Suprapubic skin (tissue), 4 donors: ENCODE measurements at regions not wholly inside any gene's neighbourhood (a gene's known extent, or its start where the extent isn't known, plus 50 kb on each side); places are given as distances from the start of the nearest gene placed in this dataset.

Source experiments
- EP300 ChIP-seq: sonication (generic); formaldehyde crosslinking; IDR thresholded peaks from one replicate; pipeline ENCODE4 v1.6.1; 2017; ENCODE audit warnings: antibody characterized with exemption
- POLR2A ChIP-seq, 2 donors: fragments of 450-650 bp; IDR thresholded peaks; one replicate each; pipeline ENCODE4 v1.6.1; 2017; ENCODE audit warnings: antibody characterized with exemption in 2 of 2, mild to moderate bottlenecking in 2 of 2, moderate library complexity in 2 of 2
- POLR2AphosphoS5 ChIP-seq, 3 donors: sonication (generic); formaldehyde crosslinking; IDR thresholded peaks; one replicate each; pipeline ENCODE4 v1.6.1; 2017; ENCODE audit warnings: antibody characterized with exemption in 3 of 3
- TF ChIP-seq, protein P1 (sequence below), 2 donors: fragments of 200-600 bp in 1 of 2; fragments of 450-650 bp in 1 of 2; sonication (generic) in 1 of 2; IDR thresholded peaks; one replicate each; pipeline ENCODE4 v1.5.1; 2016 to 2019; ENCODE audit warnings: antibody characterized with exemption in 2 of 2, mild to moderate bottlenecking in 1 of 2, moderate library complexity in 1 of 2

DNA sequence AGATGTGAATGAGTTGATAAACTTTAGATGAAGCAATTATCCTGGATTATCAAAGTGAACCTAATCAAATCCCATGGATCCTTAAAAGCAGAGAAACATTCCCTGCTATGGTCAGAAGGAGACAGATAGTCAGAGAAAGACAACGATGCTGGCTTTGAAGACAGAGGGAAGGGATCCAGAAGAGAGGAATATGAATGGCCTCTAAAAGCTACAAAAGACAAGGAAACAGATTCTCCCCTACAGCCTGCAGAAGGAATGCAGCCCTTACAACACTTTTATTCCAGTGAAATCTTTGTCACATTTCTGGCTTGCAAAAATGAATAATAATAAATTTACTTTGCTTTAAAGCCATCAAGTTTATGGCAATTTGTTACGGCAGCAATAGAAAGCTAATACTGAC lies 1164.2 kb downstream of the PCDH17 start:
- TF ChIP-seq, protein P1, sequence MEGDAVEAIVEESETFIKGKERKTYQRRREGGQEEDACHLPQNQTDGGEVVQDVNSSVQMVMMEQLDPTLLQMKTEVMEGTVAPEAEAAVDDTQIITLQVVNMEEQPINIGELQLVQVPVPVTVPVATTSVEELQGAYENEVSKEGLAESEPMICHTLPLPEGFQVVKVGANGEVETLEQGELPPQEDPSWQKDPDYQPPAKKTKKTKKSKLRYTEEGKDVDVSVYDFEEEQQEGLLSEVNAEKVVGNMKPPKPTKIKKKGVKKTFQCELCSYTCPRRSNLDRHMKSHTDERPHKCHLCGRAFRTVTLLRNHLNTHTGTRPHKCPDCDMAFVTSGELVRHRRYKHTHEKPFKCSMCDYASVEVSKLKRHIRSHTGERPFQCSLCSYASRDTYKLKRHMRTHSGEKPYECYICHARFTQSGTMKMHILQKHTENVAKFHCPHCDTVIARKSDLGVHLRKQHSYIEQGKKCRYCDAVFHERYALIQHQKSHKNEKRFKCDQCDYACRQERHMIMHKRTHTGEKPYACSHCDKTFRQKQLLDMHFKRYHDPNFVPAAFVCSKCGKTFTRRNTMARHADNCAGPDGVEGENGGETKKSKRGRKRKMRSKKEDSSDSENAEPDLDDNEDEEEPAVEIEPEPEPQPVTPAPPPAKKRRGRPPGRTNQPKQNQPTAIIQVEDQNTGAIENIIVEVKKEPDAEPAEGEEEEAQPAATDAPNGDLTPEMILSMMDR (IDR thresholded peaks at IDR 0.05), result no peak
- TF ChIP-seq POLR2A (IDR thresholded peaks at IDR 0.05), result no peak
- no peak for TF ChIP-seq POLR2AphosphoS5 (IDR thresholded peaks at IDR 0.05)
- TF ChIP-seq EP300, result no peak
